ENCODE measurements at regions not wholly inside any gene's neighbourhood (a gene's known extent, or its start where the extent isn't known, plus 50 kb on each side); places are given as distances from the start of the nearest gene placed in this dataset.

DNA sequence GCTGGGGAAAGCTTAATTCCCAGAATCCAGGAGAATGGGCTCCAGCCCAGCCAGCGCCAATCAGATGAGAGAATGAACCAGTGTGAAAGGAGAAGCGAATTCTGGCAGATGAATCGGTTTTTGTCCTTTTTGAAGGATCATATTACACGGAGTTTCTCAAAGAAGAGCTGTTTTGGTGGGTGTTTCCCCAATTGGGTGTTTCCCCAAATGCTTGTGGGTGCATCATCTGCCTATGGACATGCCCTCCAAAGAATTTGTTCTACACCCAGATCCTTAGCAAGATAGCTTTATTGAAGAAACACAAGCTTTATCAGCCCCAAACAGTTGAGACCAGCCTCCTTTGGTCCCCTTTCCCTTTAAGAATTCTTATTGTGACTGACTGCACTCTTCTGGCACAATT, 186.5 kb upstream of the GPR26 start:
- WGBS, 4 donors, result 45 to 77% (median 55%) methylated on average over 4 of the region's 4 CpGs
- Histone ChIP-seq H3K36me3 (no peaks in the 10 kb centered on the region), H3K27ac (no peak overlapping the region), H3K4me1 (no peaks in the 10 kb centered on the region), H3K9me3 (no peaks in the 10 kb centered on the region), H3K27me3 (peaks cover 0 to 1% (median 0%) of the 10 kb centered on the region in 9 donors), H3K4me3 (no peak overlapping the region)
- no peak for DNase-seq
- intact Hi-C loops (cut with DNase I), result no loop called here
- TF ChIP-seq, protein P1, sequence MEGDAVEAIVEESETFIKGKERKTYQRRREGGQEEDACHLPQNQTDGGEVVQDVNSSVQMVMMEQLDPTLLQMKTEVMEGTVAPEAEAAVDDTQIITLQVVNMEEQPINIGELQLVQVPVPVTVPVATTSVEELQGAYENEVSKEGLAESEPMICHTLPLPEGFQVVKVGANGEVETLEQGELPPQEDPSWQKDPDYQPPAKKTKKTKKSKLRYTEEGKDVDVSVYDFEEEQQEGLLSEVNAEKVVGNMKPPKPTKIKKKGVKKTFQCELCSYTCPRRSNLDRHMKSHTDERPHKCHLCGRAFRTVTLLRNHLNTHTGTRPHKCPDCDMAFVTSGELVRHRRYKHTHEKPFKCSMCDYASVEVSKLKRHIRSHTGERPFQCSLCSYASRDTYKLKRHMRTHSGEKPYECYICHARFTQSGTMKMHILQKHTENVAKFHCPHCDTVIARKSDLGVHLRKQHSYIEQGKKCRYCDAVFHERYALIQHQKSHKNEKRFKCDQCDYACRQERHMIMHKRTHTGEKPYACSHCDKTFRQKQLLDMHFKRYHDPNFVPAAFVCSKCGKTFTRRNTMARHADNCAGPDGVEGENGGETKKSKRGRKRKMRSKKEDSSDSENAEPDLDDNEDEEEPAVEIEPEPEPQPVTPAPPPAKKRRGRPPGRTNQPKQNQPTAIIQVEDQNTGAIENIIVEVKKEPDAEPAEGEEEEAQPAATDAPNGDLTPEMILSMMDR (IDR thresholded peaks at IDR 0.05), result no peak
- TF ChIP-seq POLR2A (IDR thresholded peaks at IDR 0.05), result no peak
- ATAC-seq, result no peak

DNA sequence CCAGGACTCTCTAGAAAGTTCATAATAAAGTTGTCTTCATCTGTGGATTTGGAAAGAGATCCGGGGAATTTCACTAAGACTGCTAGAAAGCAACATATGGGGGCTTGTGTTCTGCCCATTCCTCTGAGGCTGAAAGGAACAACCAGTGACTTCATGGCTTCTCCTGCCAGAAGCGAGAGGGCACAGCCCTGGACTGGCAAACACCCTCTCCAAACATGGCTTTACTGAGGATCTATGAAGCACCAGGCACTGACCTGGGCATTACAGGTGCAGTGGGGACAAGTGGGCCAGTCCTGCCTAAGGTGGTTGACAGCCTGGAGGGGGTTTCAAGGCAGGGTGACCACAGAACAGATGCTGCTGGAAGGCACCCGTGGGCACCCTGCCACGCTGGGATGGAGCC, 185.8 kb upstream of the GPR26 start:
- H3K4me3 ChIP-seq, result no peak overlapping the region
- intact Hi-C loops (cut with DNase I), result no loop called here
- no peak for DNase-seq
- H3K9me3 ChIP-seq, result no peaks in the 10 kb centered on the region
- no peaks in the 10 kb centered on the region for H3K36me3 ChIP-seq
- H3K27me3 ChIP-seq, result no peaks in the 10 kb centered on the region
- TF ChIP-seq POLR2A (IDR thresholded peaks at IDR 0.05), result no peak
- TF ChIP-seq, protein P1 (IDR thresholded peaks at IDR 0.05), result no peak
- no peaks in the 10 kb centered on the region for H3K4me1 ChIP-seq
- ATAC-seq, result no peak
- WGBS, 4 donors, result 89 to 94% (median 93%) methylated on average over 4 of the region's 4 CpGs
- no peak overlapping the region for H3K27ac ChIP-seq

DNA sequence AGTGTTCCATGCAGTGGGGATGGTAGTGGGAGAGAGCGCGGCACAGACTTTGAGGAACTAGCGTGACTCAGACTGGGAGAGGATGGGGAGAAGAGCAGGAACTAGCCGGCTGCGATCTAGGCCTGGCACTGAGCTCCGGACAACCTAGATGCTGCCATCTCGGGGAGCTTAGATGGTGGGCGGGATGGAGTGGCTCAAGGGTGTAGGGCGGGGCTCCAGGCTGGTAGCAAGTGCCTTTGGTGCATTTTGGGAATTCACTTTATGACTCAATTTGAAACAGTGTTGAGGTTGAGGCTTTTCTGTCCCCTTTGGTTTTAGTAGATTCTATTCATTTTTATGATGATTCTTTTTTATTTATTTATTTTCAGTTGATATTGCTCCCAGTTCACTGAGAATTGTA, 185.3 kb upstream of the GPR26 start:
- H3K36me3 ChIP-seq, result no peaks in the 10 kb centered on the region
- intact Hi-C loops (cut with DNase I), result no loop called here
- H3K4me1 ChIP-seq, result no peaks in the 10 kb centered on the region
- no peaks in the 10 kb centered on the region for H3K27me3 ChIP-seq
- no peak overlapping the region for H3K4me3 ChIP-seq
- DNase-seq (no peak), ATAC-seq (no peak)
- no peak overlapping the region for H3K27ac ChIP-seq
- TF ChIP-seq, protein P1 (IDR thresholded peaks at IDR 0.05), result no peak
- 86 to 91% (median 89%) methylated on average over 9 of the region's 9 CpGs for WGBS, 4 donors
- H3K9me3 ChIP-seq, result no peaks in the 10 kb centered on the region

DNA sequence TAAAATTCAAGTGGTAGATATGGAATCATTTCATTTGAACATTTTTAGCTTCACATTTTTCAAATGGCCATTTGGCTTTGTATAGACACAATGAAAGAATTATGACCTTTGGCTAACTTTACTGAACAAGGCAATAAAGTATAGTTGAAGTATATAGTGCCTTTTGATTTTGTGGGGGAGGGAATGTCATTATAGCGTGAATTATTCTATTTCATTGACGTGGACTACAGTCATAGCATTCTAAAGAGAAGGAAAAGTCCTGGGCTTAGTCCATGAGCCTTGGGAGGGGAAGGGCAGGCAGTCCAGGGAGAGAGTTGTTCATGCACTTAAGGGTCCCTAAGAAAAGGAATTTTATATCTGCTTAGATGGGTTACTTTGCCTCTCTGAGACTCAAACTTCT, 181.4 kb upstream of the GPR26 start:
- intact Hi-C loops (cut with DNase I), result no loop called here

More for the DNA sequence above, 181.4 kb upstream of the GPR26 start:
- H3K4me1 ChIP-seq, result no peaks in the 10 kb centered on the region
- TF ChIP-seq POLR2A (IDR thresholded peaks at IDR 0.05), result no peak
- TF ChIP-seq, protein P1 (IDR thresholded peaks at IDR 0.05), result no peak
- H3K27ac ChIP-seq, result no peak overlapping the region
- no peaks in the 10 kb centered on the region for H3K9me3 ChIP-seq
- 83 to 94% (median 89%) methylated on average over 2 of the region's 2 CpGs for WGBS, 4 donors
- peaks cover 0 to 11% (median 0%) of the 10 kb centered on the region in 9 donors for H3K27me3 ChIP-seq
- no peak for DNase-seq
- no peak for ATAC-seq
- H3K36me3 ChIP-seq, result no peaks in the 10 kb centered on the region
- no peak overlapping the region for H3K4me3 ChIP-seq
